GM23338 (cell line): ENCODE measurements at regions not wholly inside any gene's neighbourhood (a gene's known extent, or its start where the extent isn't known, plus 50 kb on each side); places are given as distances from the start of the nearest gene placed in this dataset.

ENCODE experiments used
- ATAC-seq: fragments of 200-7000 bp; cut with Tn5 transposase; 3 replicates; pipeline ENCODE4 v1.9.1; 2020
- DNase-seq: peaks from one replicate; pipeline ENCODE4 v3.0.0-alpha.2; 2015; ENCODE audit warnings: low spot score
- H2AFZ ChIP-seq: fragments of 200-600 bp; sonication (generic); 2 replicates; pipeline ENCODE4 v1.8.0; 2016; ENCODE audit warnings: antibody characterized with exemption, mild to moderate bottlenecking, moderate library complexity
- H3F3A ChIP-seq: fragments of 200-600 bp; sonication (generic); replicated peaks from 2 replicates; pipeline ENCODE4 v1.8.0; 2017; ENCODE audit warnings: antibody characterized with exemption, mixed run types, low read depth
- H3K27ac ChIP-seq: fragments of 200-600 bp; sonication (generic); 2 replicates; pipeline ENCODE4 v1.6.1; 2016; ENCODE audit warnings: low read depth
- H3K27me3 ChIP-seq: fragments of 200-600 bp; sonication (generic); 2 replicates; pipeline ENCODE4 v1.8.0; 2016; ENCODE audit warnings: mild to moderate bottlenecking, mixed run types, moderate library complexity; ENCODE audit not compliant: insufficient read depth
- H3K36me3 ChIP-seq: fragments of 200-600 bp; sonication (generic); 2 replicates; pipeline ENCODE4 v1.8.0; 2016; ENCODE audit warnings: mild to moderate bottlenecking; ENCODE audit not compliant: insufficient read depth
- H3K4me1 ChIP-seq: fragments of 200-600 bp; sonication (generic); 2 replicates; pipeline ENCODE4 v1.8.0; 2016; ENCODE audit warnings: mild to moderate bottlenecking, moderate library complexity; ENCODE audit not compliant: insufficient read depth
- H3K4me2 ChIP-seq: fragments of 200-600 bp; sonication (generic); 2 replicates; pipeline ENCODE4 v1.7.1; 2017; ENCODE audit warnings: mixed run types
- H3K4me3 ChIP-seq: fragments of 200-600 bp; sonication (generic); 2 replicates; pipeline ENCODE4 v1.6.1; 2016; ENCODE audit warnings: mixed run types
- H3K79me2 ChIP-seq: fragments of 200-600 bp; sonication (generic); replicated peaks from 2 replicates; pipeline ENCODE4 v1.8.0; 2017; ENCODE audit warnings: mild to moderate bottlenecking; ENCODE audit not compliant: insufficient read depth
- H3K9me2 ChIP-seq: fragments of 200-600 bp; sonication (generic); 2 replicates; pipeline ENCODE4 v1.8.0; 2017; ENCODE audit not compliant: insufficient read depth
- H4K20me1 ChIP-seq: fragments of 200-600 bp; sonication (generic); replicated peaks from 2 replicates; pipeline ENCODE4 v1.8.0; 2017; ENCODE audit warnings: mild to moderate bottlenecking; ENCODE audit not compliant: insufficient read depth
- H3K27ac Mint-ChIP-seq: 2 replicates; pipeline ENCODE4 v1.8.0; 2020; ENCODE audit warnings: inconsistent platforms, mild to moderate bottlenecking, moderate library complexity, mixed read lengths
- H3K27me3 Mint-ChIP-seq: 3 replicates; pipeline ENCODE4 v1.8.0; 2022; ENCODE audit warnings: low read depth, mild to moderate bottlenecking, moderate library complexity, mixed read lengths, inconsistent platforms; ENCODE audit not compliant: insufficient read depth, poor library complexity
- H3K36me3 Mint-ChIP-seq: 3 replicates; pipeline ENCODE4 v1.8.0; 2021; ENCODE audit warnings: low read depth, mild to moderate bottlenecking, inconsistent platforms, moderate library complexity, mixed read lengths
- H3K4me1 Mint-ChIP-seq: 3 replicates; pipeline ENCODE4 v1.8.0; 2020; ENCODE audit warnings: mild to moderate bottlenecking, inconsistent platforms, mixed read lengths
- H3K4me3 Mint-ChIP-seq: 3 replicates; pipeline ENCODE4 v1.8.0; 2021; ENCODE audit warnings: moderate library complexity, mild to moderate bottlenecking, inconsistent platforms, mixed read lengths
- H3K9me3 Mint-ChIP-seq: 3 replicates; pipeline ENCODE4 v1.8.0; 2020; ENCODE audit warnings: moderate library complexity, mild to moderate bottlenecking, inconsistent platforms, mixed read lengths
- CREB1 ChIP-seq: fragments of 250-450 bp; sonication (Bioruptor Pico); IDR thresholded peaks from 2 replicates; pipeline ENCODE4 v1.5.0; 2020; ENCODE audit warnings: low read depth, mild to moderate bottlenecking, moderate library complexity
- CTCF ChIP-seq, 2 experiments: fragments of 200-600 bp in 1 of 2; sonication (generic) in 1 of 2; conservative IDR thresholded peaks; 2 replicates each; pipeline versions ENCODE4 v1.5.1 to v1.6.1; 2016 to 2017; ENCODE audit warnings: antibody characterized with exemption in 2 of 2, low read depth in 2 of 2, mild to moderate bottlenecking in 2 of 2, moderate library complexity in 1 of 2
- EZH2 ChIP-seq: fragments of 200-600 bp; sonication (generic); IDR thresholded peaks from one replicate; pipeline ENCODE4 v1.8.0; 2017; ENCODE audit warnings: antibody characterized with exemption, mild to moderate bottlenecking, low read depth; ENCODE audit not compliant: unreplicated experiment
- EZH2phosphoT487 ChIP-seq: fragments of 200-600 bp; sonication (generic); IDR thresholded peaks from one replicate; pipeline ENCODE4 v1.8.1; 2018; ENCODE audit warnings: antibody characterized with exemption; ENCODE audit not compliant: unreplicated experiment
- JUNB ChIP-seq: IDR thresholded peaks from one replicate; pipeline ENCODE4 v1.6.1; 2016; ENCODE audit warnings: antibody characterized with exemption; ENCODE audit not compliant: unreplicated experiment
- NANOG ChIP-seq: IDR thresholded peaks from 2 replicates; pipeline ENCODE4 v1.6.1; 2016; ENCODE audit warnings: antibody characterized with exemption, borderline replicate concordance
- POLR2AphosphoS5 ChIP-seq: IDR thresholded peaks from 2 replicates; pipeline ENCODE4 v1.6.1; 2016; ENCODE audit warnings: antibody characterized with exemption, low read depth
- REST ChIP-seq: IDR thresholded peaks from one replicate; pipeline ENCODE4 v1.6.1; 2018; ENCODE audit warnings: antibody characterized with exemption; ENCODE audit not compliant: unreplicated experiment
- STAT1 ChIP-seq: IDR thresholded peaks from one replicate; pipeline ENCODE4 v1.6.1; 2016; ENCODE audit warnings: antibody characterized with exemption; ENCODE audit not compliant: unreplicated experiment
- ZNF114 ChIP-seq: fragments of 250-450 bp; sonication (Bioruptor Pico); IDR thresholded peaks from 2 replicates; pipeline ENCODE4 v1.5.0; 2020; ENCODE audit warnings: mild to moderate bottlenecking, moderate library complexity
- ZNF331 ChIP-seq: fragments of 250-450 bp; sonication (Bioruptor Pico); IDR thresholded peaks from 2 replicates; pipeline ENCODE4 v1.5.0; 2020; ENCODE audit warnings: low read depth, mild to moderate bottlenecking, moderate library complexity
- ZNF462 ChIP-seq: fragments of 250-450 bp; sonication (Bioruptor Pico); IDR thresholded peaks from 2 replicates; pipeline ENCODE4 v1.5.0; 2020; ENCODE audit warnings: mild to moderate bottlenecking, moderate library complexity

- TF ChIP-seq CTCF (conservative IDR thresholded peaks at IDR 0.05; ENCODE audit: low read depth in 2 of 2) (no peak), STAT1 (no peak)
Measured at GRCh38 chr2:192993059-192993458, 798.3 kb upstream of the TMEFF2 start (continued).

- H3K27me3 Mint-ChIP-seq, result no peaks in the 10 kb centered on the region
- no peak overlapping the region for H2AFZ ChIP-seq
- no peaks in the 10 kb centered on the region for H3K27me3 ChIP-seq
- no peaks in the 10 kb centered on the region for H3K36me3 ChIP-seq
- H4K20me1 ChIP-seq, result no peaks in the 10 kb centered on the region
- H3K4me1 Mint-ChIP-seq, result peaks cover 13% of the 10 kb centered on the region; the same call in 2 of the 3 replicates
- H3K4me3 ChIP-seq, result no peak overlapping the region
- no peaks in the 10 kb centered on the region for H3K79me2 ChIP-seq
- ATAC-seq (no peak), DNase-seq (no peak)
- H3K9me2 ChIP-seq, result no peaks in the 10 kb centered on the region
- H3F3A ChIP-seq, result no peaks in the 10 kb centered on the region
- H3K4me3 Mint-ChIP-seq, result no peak overlapping the region
- H3K36me3 Mint-ChIP-seq, result no peaks in the 10 kb centered on the region
- H3K4me1 ChIP-seq, result no peaks in the 10 kb centered on the region; the same call in 1 of the 2 replicates
- no peak overlapping the region for H3K27ac ChIP-seq
- H3K4me2 ChIP-seq, result no peak overlapping the region
- H3K27ac Mint-ChIP-seq, result no peak overlapping the region
- no peaks in the 10 kb centered on the region for H3K9me3 Mint-ChIP-seq
- TF ChIP-seq POLR2AphosphoS5, result no peak
- TF ChIP-seq EZH2phosphoT487, result no peak
- TF ChIP-seq JUNB, result no peak
- no peak for TF ChIP-seq ZNF462
- TF ChIP-seq CREB1 (CRISPR knock-in tag), result no peak
- no peak for TF ChIP-seq REST
- TF ChIP-seq NANOG, result no peak
- TF ChIP-seq EZH2, result no peak
- TF ChIP-seq STAT1, result no peak
- no peak for TF ChIP-seq CTCF (conservative IDR thresholded peaks at IDR 0.05; ENCODE audit: low read depth in 2 of 2)
- TF ChIP-seq ZNF114 (CRISPR knock-in tag), result no peak
- TF ChIP-seq ZNF331 (CRISPR knock-in tag), result no peak
Measured at GRCh38 chr2:192983173-192983572, 788.4 kb upstream of the TMEFF2 start.
